Body of pancreas (tissue), 4 donors: ENCODE measurements at regions not wholly inside any gene's neighbourhood (a gene's known extent, or its start where the extent isn't known, plus 50 kb on each side); places are given as distances from the start of the nearest gene placed in this dataset.

Experiments
- ATAC-seq: fragments of 150-250 bp; one replicate; pipeline ENCODE4 v1.9.1; 2016
- DNase-seq, 4 donors: peaks; one replicate each; pipeline ENCODE4 v3.0.0-alpha.2; 2019
- H3K27ac ChIP-seq, 4 donors: fragments of 200-600 bp; sonication (generic); 1 replicate in 3 of 4; 2 replicates in 1 of 4; pipeline versions ENCODE4 v1.5.1 to v1.6.1; 2016 to 2019; ENCODE audit warnings: mild to moderate bottlenecking in 1 of 4, mixed read lengths in 1 of 4, moderate library complexity in 1 of 4
- H3K27me3 ChIP-seq, 2 donors: fragments of 200-600 bp; sonication (generic); one replicate each; pipeline ENCODE4 v1.6.0; 2016; ENCODE audit warnings: mild to moderate bottlenecking in 1 of 2
- H3K36me3 ChIP-seq, 2 donors: fragments of 200-600 bp; sonication (generic); replicated peaks in 1 of 2; 2 replicates each; pipeline ENCODE4 v1.5.1; 2016; ENCODE audit warnings: low read depth in 2 of 2; ENCODE audit not compliant: insufficient read depth in 1 of 2
- H3K4me1 ChIP-seq: fragments of 200-600 bp; sonication (generic); one replicate; pipeline ENCODE4 v1.6.0; 2016
- H3K4me3 ChIP-seq, 2 donors: fragments of 200-600 bp; sonication (generic); 1 replicate in 1 of 2; 2 replicates in 1 of 2; pipeline ENCODE4 v1.5.1; 2016 to 2019
- H3K9me3 ChIP-seq, 3 donors: fragments of 200-600 bp; sonication (generic); 1 replicate in 2 of 3; 2 replicates in 1 of 3; pipeline ENCODE4 v1.5.1; 2016
- POLR2A ChIP-seq, 3 donors: fragments of 450-650 bp; IDR thresholded peaks; one replicate each; pipeline ENCODE4 v1.6.1; 2016; ENCODE audit warnings: antibody characterized with exemption in 3 of 3, mild to moderate bottlenecking in 2 of 3
- WGBS, 2 donors: methylation state at CpG; one replicate each; pipeline ENCODE4 v1.1.5; 2017; 5-methylcytosine and 5-hydroxymethylcytosine counted together
- intact Hi-C: fragments of 100-400 bp; cut with DNase I; formaldehyde crosslinking; loops from one replicate; pipeline ENCODE4 v1.15.1; 2023
- TF ChIP-seq, protein P1 (sequence below), 7 experiments: fragments of 450-650 bp in 4 of 7; fragments of 200-600 bp in 3 of 7; sonication (generic) in 3 of 7; IDR thresholded peaks; one replicate each; pipeline ENCODE4 v1.5.1; 2016 to 2019; ENCODE audit warnings: antibody characterized with exemption in 7 of 7

DNA sequence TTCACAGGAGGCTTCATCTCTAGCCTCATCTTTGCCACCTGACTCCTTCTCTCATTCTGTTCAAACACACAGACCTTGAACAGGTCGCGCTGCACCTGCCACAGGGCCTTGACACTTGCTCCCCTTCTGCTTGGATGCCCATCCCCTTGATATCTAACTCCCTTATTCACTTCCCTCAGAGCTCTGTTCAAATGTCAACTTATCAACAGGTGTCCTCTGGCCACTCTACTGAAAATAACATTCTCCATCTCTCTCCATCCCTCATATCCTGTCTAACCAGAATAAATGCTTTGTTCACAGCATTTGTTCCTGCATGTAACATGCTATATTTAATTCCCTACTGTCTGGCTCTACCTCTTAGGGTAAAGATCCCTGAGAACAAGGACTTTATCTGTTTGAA is 67.2 kb upstream of the DRD2 start:
- ATAC-seq = no peak
- intact Hi-C loops = no loop called here
- H3K9me3 ChIP-seq = no peaks in the 10 kb centered on the region

DNA sequence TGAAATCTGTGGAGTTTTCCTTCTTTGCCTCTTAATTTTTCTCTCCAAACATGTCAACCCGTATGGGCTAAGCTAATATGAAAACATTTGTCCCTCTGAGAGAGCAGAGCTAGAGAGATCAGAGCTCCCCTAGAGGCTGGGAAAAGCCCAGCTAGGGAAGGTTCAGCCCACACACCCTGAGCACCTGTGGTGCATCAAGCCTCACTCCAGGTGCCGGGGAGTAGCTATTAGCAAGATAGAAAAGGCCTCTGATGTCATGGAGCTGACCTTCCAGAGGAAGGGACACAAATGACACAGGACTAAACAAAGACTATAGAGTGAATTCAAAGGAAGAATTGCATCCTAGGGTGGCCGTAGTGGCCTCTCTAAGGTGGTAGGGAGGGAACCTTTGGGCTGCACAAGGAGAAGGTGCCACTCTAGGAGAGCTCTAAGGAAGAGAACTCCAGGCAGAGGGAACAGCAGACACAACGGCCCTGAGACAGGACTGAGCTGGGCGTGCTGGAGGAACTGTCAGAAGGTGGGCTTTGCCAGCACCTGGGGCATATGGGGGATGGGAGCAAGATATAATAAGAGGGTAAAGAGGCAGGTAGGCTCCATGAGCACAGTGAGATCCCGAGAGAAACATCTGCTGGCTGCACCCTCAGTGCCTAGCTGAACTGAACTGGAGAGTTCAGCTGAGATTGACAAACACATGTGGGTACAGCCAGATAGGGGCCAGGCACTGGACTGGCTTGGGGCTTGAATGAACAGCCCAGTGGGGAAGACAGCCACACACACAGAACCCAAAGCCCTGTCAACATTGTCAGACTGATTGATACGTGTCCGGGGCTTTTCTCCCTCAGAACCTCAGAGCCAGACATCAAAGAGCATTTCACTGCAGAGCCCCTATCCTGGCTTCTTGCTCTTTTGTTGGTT is 65.5 kb upstream of the DRD2 start:
- 60 to 64% methylated on average over 8 of the region's 8 CpGs for whole genome bisulfite sequencing, 2 donors

More for the DNA sequence above, 67.2 kb upstream of the DRD2 start:
- Histone ChIP-seq H3K4me1 (no peaks in the 10 kb centered on the region), H3K27me3 (no peaks in the 10 kb centered on the region), H3K4me3 (no peak overlapping the region), H3K36me3 (no peaks in the 10 kb centered on the region), H3K27ac (no peak overlapping the region)
- DNase-seq = no peak
- TF ChIP-seq, protein P1, sequence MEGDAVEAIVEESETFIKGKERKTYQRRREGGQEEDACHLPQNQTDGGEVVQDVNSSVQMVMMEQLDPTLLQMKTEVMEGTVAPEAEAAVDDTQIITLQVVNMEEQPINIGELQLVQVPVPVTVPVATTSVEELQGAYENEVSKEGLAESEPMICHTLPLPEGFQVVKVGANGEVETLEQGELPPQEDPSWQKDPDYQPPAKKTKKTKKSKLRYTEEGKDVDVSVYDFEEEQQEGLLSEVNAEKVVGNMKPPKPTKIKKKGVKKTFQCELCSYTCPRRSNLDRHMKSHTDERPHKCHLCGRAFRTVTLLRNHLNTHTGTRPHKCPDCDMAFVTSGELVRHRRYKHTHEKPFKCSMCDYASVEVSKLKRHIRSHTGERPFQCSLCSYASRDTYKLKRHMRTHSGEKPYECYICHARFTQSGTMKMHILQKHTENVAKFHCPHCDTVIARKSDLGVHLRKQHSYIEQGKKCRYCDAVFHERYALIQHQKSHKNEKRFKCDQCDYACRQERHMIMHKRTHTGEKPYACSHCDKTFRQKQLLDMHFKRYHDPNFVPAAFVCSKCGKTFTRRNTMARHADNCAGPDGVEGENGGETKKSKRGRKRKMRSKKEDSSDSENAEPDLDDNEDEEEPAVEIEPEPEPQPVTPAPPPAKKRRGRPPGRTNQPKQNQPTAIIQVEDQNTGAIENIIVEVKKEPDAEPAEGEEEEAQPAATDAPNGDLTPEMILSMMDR (IDR thresholded peaks at IDR 0.05) = no peak
- no peak for TF ChIP-seq POLR2A (IDR thresholded peaks at IDR 0.05)
- WGBS, 2 donors = 63 to 82% methylated on average over 2 of the region's 2 CpGs

DNA sequence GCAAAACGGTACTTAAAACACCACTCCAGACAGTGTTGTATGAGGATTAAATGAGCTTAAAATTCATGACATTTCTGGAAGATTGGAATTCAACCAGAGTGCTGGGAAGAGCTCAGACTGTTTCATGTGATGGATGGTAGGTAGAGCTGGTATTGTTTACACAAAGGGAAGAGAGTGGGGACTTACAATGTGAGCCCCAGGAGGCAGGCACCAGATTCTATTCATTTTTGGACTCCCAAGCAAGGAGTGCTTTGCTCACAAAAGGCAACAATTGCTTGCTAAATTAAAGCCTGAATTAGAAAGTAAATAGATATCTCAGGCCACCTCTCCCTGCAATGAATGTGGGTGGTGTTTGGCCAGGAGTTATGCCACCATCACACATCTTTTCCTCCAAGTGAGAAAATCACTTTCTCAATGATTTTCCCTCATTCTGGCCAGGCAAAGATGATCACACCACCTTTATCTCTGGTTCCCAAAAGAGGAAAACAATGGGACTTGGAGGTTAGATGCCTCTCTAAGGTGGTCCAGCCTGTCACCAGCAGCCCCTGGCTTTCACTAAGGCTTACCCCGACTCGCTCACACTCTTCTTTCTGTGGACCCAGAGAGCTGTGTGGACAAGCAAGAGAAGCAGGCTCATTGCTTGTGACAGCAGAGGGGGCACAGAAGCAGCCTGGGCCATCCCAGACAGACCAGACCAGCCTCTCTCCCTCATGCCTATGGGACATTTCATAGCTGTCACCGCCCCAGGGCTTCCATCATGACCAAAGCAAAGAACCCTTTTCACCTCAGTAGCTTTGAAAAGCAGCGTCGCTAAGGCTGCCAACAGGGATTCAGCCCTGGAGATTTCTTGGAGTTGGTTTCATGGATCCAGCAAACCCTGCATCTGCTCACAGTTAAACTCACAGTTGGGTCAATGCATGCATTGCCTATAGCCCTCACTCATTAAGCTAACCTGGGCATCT is 63.5 kb upstream of the DRD2 start:
- Histone ChIP-seq H3K36me3 (no peaks in the 10 kb centered on the region), H3K4me1 (no peaks in the 10 kb centered on the region), H3K9me3 (no peaks in the 10 kb centered on the region), H3K27ac (no peak overlapping the region), H3K27me3 (peaks cover 0 to 5% of the 10 kb centered on the region in 2 donors), H3K4me3 (no peak overlapping the region)
- no peak for DNase-seq
- 67 to 69% methylated on average over 5 to 6 of the region's 6 CpGs for WGBS, 2 donors
- TF ChIP-seq, protein P1 (IDR thresholded peaks at IDR 0.05) = no peak
- no peak for TF ChIP-seq POLR2A (IDR thresholded peaks at IDR 0.05)
- intact Hi-C loops = no loop called here
- no peak for ATAC-seq

More for the DNA sequence above, 65.5 kb upstream of the DRD2 start:
- DNase-seq (no peak), ATAC-seq (no peak)
- intact Hi-C loops = no loop called here
- no peak for TF ChIP-seq POLR2A (IDR thresholded peaks at IDR 0.05)
- TF ChIP-seq, protein P1 (IDR thresholded peaks at IDR 0.05) = no peak
- H3K27me3 ChIP-seq = no peaks in the 10 kb centered on the region
- H3K27ac ChIP-seq = no peak overlapping the region
- no peak overlapping the region for H3K4me3 ChIP-seq
- no peaks in the 10 kb centered on the region for H3K9me3 ChIP-seq
- H3K4me1 ChIP-seq = no peaks in the 10 kb centered on the region
- no peaks in the 10 kb centered on the region for H3K36me3 ChIP-seq

DNA sequence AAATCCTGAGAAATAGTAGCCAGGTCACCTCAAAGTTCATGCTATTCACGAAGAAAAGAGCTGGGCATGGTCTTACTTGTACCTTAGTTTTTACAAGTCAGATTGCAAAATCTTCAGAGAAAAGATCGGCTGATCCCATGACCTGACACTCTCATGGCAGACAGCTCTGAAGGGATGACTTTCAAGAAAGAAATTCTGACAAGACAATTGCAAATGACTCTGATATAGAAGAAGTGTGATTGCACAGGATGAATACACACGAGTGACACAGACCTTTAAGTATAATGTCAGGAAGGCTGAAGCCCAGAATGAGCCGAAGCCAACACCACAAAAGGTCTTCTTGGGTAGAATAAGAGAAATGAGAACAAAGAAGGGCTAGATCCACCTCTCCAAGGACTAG is 59.4 kb upstream of the DRD2 start:
- Histone ChIP-seq H3K27ac (no peak overlapping the region), H3K36me3 (no peaks in the 10 kb centered on the region), H3K4me1 (no peaks in the 10 kb centered on the region), H3K4me3 (no peak overlapping the region), H3K9me3 (no peaks in the 10 kb centered on the region), H3K27me3 (peaks cover 0 to 10% of the 10 kb centered on the region in 2 donors)
- ATAC-seq (no peak), DNase-seq (no peak)
- 41 to 53% methylated on average over 4 of the region's 4 CpGs for WGBS, 2 donors
- TF ChIP-seq, protein P1 (IDR thresholded peaks at IDR 0.05) = no peak
- no peak for TF ChIP-seq POLR2A (IDR thresholded peaks at IDR 0.05)
- intact Hi-C loops = loop anchor here (5.0 kb wide), 1 partner anchor 227 kb away; no protein-coding TSS in a partner anchor
